ENCODE measurements at regions not wholly inside any gene's neighbourhood (a gene's known extent, or its start where the extent isn't known, plus 50 kb on each side); places are given as distances from the start of the nearest gene placed in this dataset.
A peak's percentile ranks its signal among the peaks of the same experiment; 100 is the strongest.

- Mint-ChIP-seq H3K27ac (no peak overlapping the region; the same call in 1 of the 2 replicates), H3K27me3 (ENCODE audit: insufficient read depth) (no peaks in the 10 kb centered on the region), H3K4me1 (ENCODE audit: low read depth) (peaks cover 29% of the 10 kb centered on the region), H3K36me3 (ENCODE audit: low read depth) (peaks cover 4% of the 10 kb centered on the region; the same call in 1 of the 2 replicates), H3K9me3 (no peaks in the 10 kb centered on the region), H3K4me3 (peak overlapping the region; percentile 10; the same call in 1 of the 2 replicates)
- TF ChIP-seq CTCF (IDR thresholded peaks at IDR 0.05), result no peak
- no peak for DNase-seq
Observed at GRCh38 chr5:117657541-117657940, 1082.9 kb upstream of the SEMA6A start.

- Mint-ChIP-seq H3K36me3 (ENCODE audit: low read depth) (no peaks in the 10 kb centered on the region), H3K9me3 (no peaks in the 10 kb centered on the region), H3K27me3 (ENCODE audit: insufficient read depth) (no peaks in the 10 kb centered on the region), H3K4me1 (ENCODE audit: low read depth) (peaks cover 36% of the 10 kb centered on the region), H3K27ac (no peak overlapping the region), H3K4me3 (no peak overlapping the region)
- no peak for TF ChIP-seq CTCF (IDR thresholded peaks at IDR 0.05)
- DNase-seq, result no peak
Observed at GRCh38 chr5:117652958-117653280, 1078.3 kb upstream of the SEMA6A start.

GRCh38 chr5:117652036-117652957 is 1077.7 kb upstream of the SEMA6A start:
- no peak for DNase-seq
- no peak overlapping the region for H3K4me3 Mint-ChIP-seq
- H3K36me3 Mint-ChIP-seq (ENCODE audit: low read depth), result no peaks in the 10 kb centered on the region
- H3K4me1 Mint-ChIP-seq (ENCODE audit: low read depth), result peaks cover 29% of the 10 kb centered on the region
- no peaks in the 10 kb centered on the region for H3K9me3 Mint-ChIP-seq
- H3K27ac Mint-ChIP-seq, result no peak overlapping the region
- no peaks in the 10 kb centered on the region for H3K27me3 Mint-ChIP-seq (ENCODE audit: insufficient read depth)
- TF ChIP-seq CTCF (IDR thresholded peaks at IDR 0.05), result no peak

GRCh38 chr5:117649821-117650220 is 1075.2 kb upstream of the SEMA6A start:
- no peak overlapping the region for H3K4me3 Mint-ChIP-seq
- no peak overlapping the region for H3K27ac Mint-ChIP-seq
- no peaks in the 10 kb centered on the region for H3K9me3 Mint-ChIP-seq
- TF ChIP-seq CTCF (IDR thresholded peaks at IDR 0.05), result no peak
- peaks cover 14% of the 10 kb centered on the region for H3K4me1 Mint-ChIP-seq (ENCODE audit: low read depth)
- H3K36me3 Mint-ChIP-seq (ENCODE audit: low read depth), result no peaks in the 10 kb centered on the region
- no peak for DNase-seq
- no peaks in the 10 kb centered on the region for H3K27me3 Mint-ChIP-seq (ENCODE audit: insufficient read depth)

- peaks cover 2% of the 10 kb centered on the region for H3K27me3 Mint-ChIP-seq (ENCODE audit: insufficient read depth)
- H3K36me3 Mint-ChIP-seq (ENCODE audit: low read depth), result no peaks in the 10 kb centered on the region
- H3K4me3 Mint-ChIP-seq, result no peak overlapping the region
- no peak for TF ChIP-seq CTCF (IDR thresholded peaks at IDR 0.05)
- H3K9me3 Mint-ChIP-seq, result peaks cover 4% of the 10 kb centered on the region; the same call in 1 of the 2 replicates
- DNase-seq, result no peak
- peaks cover 5% of the 10 kb centered on the region; the same call in 1 of the 2 replicates for H3K4me1 Mint-ChIP-seq (ENCODE audit: low read depth)
- no peak overlapping the region for H3K27ac Mint-ChIP-seq
Observed at GRCh38 chr5:117645400-117645799, 1070.8 kb upstream of the SEMA6A start.

Data from HFFc6 (cell line).